ENCODE measurements at regions not wholly inside any gene's neighbourhood (a gene's known extent, or its start where the extent isn't known, plus 50 kb on each side); places are given as distances from the start of the nearest gene placed in this dataset.

DNA sequence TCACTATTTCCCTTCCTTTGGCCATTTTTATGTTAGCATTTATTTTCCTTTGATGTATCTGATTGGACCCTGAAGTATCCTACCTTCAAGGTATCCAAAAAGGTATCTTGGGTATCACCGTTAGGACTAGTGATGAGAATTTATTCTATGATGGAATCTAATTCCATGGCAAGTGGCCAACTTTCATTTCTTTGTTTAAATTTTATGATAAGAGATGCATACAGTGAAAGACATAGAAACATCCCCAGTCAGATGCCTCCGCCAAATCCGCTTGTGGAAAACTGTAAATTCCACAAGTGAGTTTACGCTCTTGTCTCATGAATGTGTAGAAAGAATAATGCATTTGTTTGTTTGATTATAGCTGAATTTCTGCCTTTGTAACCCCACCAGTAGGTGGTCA lies 153.7 kb upstream of the NR2F2 start:
- Histone ChIP-seq H3K27me3 (peaks cover 32% of the 10 kb centered on the region), H3K9me3 (ENCODE audit: low read depth) (no peaks in the 10 kb centered on the region), H3K27ac (no peak overlapping the region), H3K36me3 (no peaks in the 10 kb centered on the region), H3K4me3 (no peak overlapping the region), H3K4me1 (ENCODE audit: low read depth) (peaks cover 4% of the 10 kb centered on the region)
- DNase-seq (ENCODE audit: low read depth in 1 of 2, low spot score in 1 of 2): no peak
- TF ChIP-seq, protein P1, sequence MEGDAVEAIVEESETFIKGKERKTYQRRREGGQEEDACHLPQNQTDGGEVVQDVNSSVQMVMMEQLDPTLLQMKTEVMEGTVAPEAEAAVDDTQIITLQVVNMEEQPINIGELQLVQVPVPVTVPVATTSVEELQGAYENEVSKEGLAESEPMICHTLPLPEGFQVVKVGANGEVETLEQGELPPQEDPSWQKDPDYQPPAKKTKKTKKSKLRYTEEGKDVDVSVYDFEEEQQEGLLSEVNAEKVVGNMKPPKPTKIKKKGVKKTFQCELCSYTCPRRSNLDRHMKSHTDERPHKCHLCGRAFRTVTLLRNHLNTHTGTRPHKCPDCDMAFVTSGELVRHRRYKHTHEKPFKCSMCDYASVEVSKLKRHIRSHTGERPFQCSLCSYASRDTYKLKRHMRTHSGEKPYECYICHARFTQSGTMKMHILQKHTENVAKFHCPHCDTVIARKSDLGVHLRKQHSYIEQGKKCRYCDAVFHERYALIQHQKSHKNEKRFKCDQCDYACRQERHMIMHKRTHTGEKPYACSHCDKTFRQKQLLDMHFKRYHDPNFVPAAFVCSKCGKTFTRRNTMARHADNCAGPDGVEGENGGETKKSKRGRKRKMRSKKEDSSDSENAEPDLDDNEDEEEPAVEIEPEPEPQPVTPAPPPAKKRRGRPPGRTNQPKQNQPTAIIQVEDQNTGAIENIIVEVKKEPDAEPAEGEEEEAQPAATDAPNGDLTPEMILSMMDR (IDR thresholded peaks at IDR 0.05; ENCODE audit: low read depth, low read length): no peak

DNA sequence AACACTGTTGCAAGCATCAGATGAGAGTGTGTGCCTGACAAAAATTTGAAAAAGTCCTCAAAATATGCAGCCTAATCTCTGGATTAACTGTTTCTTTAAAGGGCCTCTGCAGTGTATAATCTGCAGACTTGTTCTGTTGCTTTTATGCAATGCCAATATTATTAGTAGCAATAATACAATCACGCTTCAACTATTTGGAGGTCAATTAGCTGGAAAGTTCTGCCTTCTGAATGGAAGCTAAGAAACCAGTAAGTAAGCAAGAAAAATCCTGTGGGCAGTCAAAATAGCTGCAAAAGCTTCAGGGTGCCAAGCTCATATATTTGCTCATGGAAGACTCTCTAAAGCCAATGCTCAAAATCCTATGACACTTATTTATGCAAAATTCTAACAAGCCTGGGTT lies 153.2 kb upstream of the NR2F2 start:
- no peak for DNase-seq (ENCODE audit: low read depth in 1 of 2, low spot score in 1 of 2)
- Histone ChIP-seq H3K4me3 (no peak overlapping the region), H3K36me3 (no peaks in the 10 kb centered on the region)

DNA sequence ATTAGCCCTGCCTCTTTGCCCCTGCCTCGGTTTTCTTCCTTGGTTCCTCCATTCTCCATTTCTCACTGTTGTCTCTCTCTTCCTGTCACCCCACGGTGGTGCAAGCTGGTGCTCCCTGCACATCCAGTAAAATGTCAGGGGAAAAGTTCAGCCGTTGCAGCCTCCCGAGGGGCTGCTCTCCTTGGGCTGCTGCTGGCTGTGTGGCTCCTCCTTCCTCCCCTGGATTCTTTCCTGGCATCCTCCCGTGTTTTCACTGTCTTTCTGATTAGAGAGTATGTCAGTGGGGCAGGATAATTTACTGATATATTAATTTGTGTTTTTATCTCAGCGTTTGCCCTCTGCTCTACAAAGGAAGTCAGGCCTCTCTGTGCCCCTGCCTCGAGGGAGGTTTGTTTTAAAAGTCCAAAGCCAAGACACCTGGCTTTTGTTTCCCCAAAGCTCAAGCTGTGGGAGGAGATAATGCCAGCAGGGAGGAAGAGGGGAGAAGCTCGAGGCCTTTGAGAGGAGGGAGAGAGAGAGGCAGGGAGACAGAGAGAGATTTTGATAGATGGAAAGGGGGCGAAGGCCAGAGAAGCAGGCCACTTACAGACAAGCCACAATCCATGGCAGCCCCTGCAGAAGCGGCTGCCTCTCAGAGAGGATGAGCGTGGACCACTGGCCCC lies 150.3 kb upstream of the NR2F2 start:
- no peak overlapping the region for H3K4me3 ChIP-seq
- no peaks in the 10 kb centered on the region for H3K4me1 ChIP-seq (ENCODE audit: low read depth)
- H3K36me3 ChIP-seq: no peaks in the 10 kb centered on the region
- peaks cover 65% of the 10 kb centered on the region for H3K27me3 ChIP-seq
- no peaks in the 10 kb centered on the region for H3K9me3 ChIP-seq (ENCODE audit: low read depth)
- TF ChIP-seq, protein P1 (IDR thresholded peaks at IDR 0.05; ENCODE audit: low read depth, low read length): no peak
- H3K27ac ChIP-seq: no peak overlapping the region
- DNase-seq (ENCODE audit: low read depth in 1 of 2, low spot score in 1 of 2): peak in 1 of 2 donors; percentile 13

More for the DNA sequence above, 153.2 kb upstream of the NR2F2 start:
- Histone ChIP-seq H3K9me3 (ENCODE audit: low read depth) (no peaks in the 10 kb centered on the region), H3K27ac (no peak overlapping the region), H3K4me1 (ENCODE audit: low read depth) (no peaks in the 10 kb centered on the region), H3K27me3 (peaks cover 36% of the 10 kb centered on the region)
- TF ChIP-seq, protein P1 (IDR thresholded peaks at IDR 0.05; ENCODE audit: low read depth, low read length): no peak

DNA sequence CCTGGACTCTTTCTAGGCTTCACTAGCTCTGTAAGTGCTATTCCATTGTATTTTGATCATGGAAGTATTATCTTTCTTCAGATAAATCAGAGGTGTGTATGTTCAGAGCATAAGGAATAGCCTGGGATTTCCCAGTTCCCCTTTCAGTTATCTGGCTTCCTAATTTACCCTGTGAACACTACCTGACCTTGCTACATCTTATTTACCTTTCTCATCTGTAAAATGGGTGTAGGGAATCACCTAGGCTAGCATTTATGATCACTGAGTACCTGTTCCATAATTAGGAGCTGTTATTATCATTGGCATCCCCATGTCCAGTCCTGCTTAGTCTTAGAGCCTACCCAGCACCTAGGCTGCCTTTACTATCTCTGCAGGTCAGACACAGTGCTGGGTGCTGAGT lies 149.3 kb upstream of the NR2F2 start:
- H3K27me3 ChIP-seq: peaks cover 75% of the 10 kb centered on the region
- TF ChIP-seq, protein P1 (IDR thresholded peaks at IDR 0.05; ENCODE audit: low read depth, low read length): no peak
- DNase-seq (ENCODE audit: low read depth in 1 of 2, low spot score in 1 of 2): no peak
- H3K4me3 ChIP-seq: no peak overlapping the region
- H3K4me1 ChIP-seq (ENCODE audit: low read depth): no peaks in the 10 kb centered on the region
- no peaks in the 10 kb centered on the region for H3K9me3 ChIP-seq (ENCODE audit: low read depth)
- H3K27ac ChIP-seq: no peak overlapping the region
- H3K36me3 ChIP-seq: no peaks in the 10 kb centered on the region

DNA sequence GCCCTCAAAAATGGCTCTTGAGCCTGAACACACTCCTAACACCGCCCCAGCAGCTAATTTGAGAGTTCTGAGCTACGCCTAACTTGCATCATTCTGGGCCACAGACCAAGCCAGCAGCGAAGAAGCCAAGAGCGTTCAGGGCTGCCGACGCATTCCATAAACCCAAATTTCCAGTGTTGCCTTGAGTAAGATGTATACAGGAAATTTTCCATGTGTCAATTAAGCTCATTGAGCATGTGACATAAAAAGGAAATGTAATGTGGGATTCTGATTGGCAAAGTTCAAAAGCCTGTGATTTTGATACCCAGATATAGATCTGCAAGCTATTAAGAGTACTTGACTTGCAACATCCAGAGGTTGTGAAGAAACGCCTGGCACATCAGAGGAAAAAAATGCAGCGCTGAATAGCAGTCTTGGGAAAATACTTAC lies 148.6 kb upstream of the NR2F2 start:
- Histone ChIP-seq H3K4me3 (no peak overlapping the region), H3K4me1 (ENCODE audit: low read depth) (no peaks in the 10 kb centered on the region), H3K27me3 (peaks cover 80% of the 10 kb centered on the region), H3K9me3 (ENCODE audit: low read depth) (no peaks in the 10 kb centered on the region), H3K36me3 (no peaks in the 10 kb centered on the region), H3K27ac (no peak overlapping the region)
- DNase-seq (ENCODE audit: low read depth in 1 of 2, low spot score in 1 of 2): peak in 1 of 2 donors; percentile 94
- TF ChIP-seq, protein P1 (IDR thresholded peaks at IDR 0.05; ENCODE audit: low read depth, low read length): no peak

Data from cardiac muscle cell (in vitro differentiated cells and primary cell).